ENCODE measurements at regions not wholly inside any gene's neighbourhood (a gene's known extent, or its start where the extent isn't known, plus 50 kb on each side); places are given as distances from the start of the nearest gene placed in this dataset.

DNA sequence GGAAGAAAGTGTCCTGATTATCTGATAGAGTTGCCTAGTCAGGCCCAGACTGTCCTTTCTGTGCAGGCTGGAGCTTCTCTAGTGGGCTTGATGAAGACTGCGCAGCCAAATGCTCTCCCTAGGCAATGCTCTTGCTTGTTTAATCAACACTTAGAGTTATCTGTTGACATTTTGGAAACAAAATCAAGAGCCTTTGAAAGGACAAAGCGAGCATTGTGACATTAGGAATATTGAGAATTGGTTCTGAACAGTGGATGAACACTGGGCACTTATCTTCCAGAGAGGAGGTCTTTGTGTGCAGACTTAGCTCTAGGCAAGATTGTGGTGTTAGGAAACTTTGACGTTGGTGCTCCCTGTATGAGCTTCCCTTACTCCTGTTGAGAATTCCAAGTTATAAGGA, 94.5 kb downstream of the DNTTIP2 start (continued):
- TF ChIP-seq, protein P1, sequence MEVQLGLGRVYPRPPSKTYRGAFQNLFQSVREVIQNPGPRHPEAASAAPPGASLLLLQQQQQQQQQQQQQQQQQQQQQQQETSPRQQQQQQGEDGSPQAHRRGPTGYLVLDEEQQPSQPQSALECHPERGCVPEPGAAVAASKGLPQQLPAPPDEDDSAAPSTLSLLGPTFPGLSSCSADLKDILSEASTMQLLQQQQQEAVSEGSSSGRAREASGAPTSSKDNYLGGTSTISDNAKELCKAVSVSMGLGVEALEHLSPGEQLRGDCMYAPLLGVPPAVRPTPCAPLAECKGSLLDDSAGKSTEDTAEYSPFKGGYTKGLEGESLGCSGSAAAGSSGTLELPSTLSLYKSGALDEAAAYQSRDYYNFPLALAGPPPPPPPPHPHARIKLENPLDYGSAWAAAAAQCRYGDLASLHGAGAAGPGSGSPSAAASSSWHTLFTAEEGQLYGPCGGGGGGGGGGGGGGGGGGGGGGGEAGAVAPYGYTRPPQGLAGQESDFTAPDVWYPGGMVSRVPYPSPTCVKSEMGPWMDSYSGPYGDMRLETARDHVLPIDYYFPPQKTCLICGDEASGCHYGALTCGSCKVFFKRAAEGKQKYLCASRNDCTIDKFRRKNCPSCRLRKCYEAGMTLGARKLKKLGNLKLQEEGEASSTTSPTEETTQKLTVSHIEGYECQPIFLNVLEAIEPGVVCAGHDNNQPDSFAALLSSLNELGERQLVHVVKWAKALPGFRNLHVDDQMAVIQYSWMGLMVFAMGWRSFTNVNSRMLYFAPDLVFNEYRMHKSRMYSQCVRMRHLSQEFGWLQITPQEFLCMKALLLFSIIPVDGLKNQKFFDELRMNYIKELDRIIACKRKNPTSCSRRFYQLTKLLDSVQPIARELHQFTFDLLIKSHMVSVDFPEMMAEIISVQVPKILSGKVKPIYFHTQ (CRISPR knock-in tag; IDR thresholded peaks at IDR 0.05), result no peak

DNA sequence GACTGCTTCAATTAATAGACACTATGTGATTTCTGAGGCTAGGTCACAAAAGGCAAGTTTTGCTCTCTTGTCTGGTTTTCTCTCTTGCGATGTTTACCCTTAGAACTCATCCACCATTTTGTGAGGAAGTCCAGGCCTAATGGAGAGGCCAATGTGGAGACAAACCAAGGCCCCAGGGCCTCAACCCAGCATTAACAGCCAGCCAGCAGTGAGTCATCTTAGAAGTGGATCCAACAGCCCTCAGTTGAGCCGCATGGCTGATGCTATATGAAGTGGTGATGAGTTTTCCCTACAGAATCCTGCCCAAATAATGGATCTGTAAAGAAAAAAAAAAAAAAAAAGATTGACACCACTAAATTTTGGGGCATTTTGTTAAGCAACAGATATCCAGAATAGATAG, 95.1 kb downstream of the DNTTIP2 start:
- Mint-ChIP-seq H3K4me3 (no peak overlapping the region), H3K36me3 (peaks cover under 1% of the 10 kb centered on the region; the same call in 1 of the 2 replicates), H3K27ac (no peak overlapping the region), H3K9me3 (peaks cover 19% of the 10 kb centered on the region), H3K27me3 (ENCODE audit: low read depth) (no peaks in the 10 kb centered on the region), H3K4me1 (peaks cover 14% of the 10 kb centered on the region)
- TF ChIP-seq GTF2I (CRISPR knock-in tag; conservative IDR thresholded peaks at IDR 0.05), result no peak
- TF ChIP-seq ZBTB21 (CRISPR knock-in tag; IDR thresholded peaks at IDR 0.05; ENCODE audit: borderline replicate concordance), result no peak
- TF ChIP-seq, protein P2, sequence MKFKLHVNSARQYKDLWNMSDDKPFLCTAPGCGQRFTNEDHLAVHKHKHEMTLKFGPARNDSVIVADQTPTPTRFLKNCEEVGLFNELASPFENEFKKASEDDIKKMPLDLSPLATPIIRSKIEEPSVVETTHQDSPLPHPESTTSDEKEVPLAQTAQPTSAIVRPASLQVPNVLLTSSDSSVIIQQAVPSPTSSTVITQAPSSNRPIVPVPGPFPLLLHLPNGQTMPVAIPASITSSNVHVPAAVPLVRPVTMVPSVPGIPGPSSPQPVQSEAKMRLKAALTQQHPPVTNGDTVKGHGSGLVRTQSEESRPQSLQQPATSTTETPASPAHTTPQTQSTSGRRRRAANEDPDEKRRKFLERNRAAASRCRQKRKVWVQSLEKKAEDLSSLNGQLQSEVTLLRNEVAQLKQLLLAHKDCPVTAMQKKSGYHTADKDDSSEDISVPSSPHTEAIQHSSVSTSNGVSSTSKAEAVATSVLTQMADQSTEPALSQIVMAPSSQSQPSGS (CRISPR knock-in tag; IDR thresholded peaks at IDR 0.05; ENCODE audit: borderline replicate concordance, low read depth), result no peak
- TF ChIP-seq ESRRA (CRISPR knock-in tag; IDR thresholded peaks at IDR 0.05; ENCODE audit: borderline replicate concordance), result no peak
- TF ChIP-seq CREB1 (CRISPR knock-in tag; IDR thresholded peaks at IDR 0.05), result no peak
- TF ChIP-seq RELA (CRISPR knock-in tag; IDR thresholded peaks at IDR 0.05; ENCODE audit: borderline replicate concordance), result no peak
- no peak for TF ChIP-seq TP53 (CRISPR knock-in tag; IDR thresholded peaks at IDR 0.05)
- TF ChIP-seq JAZF1 (CRISPR knock-in tag; IDR thresholded peaks at IDR 0.05), result no peak
- TF ChIP-seq RORB (CRISPR knock-in tag; IDR thresholded peaks at IDR 0.05), result no peak
- no peak for TF ChIP-seq OVOL2 (CRISPR knock-in tag; IDR thresholded peaks at IDR 0.05; ENCODE audit: borderline replicate concordance)
- TF ChIP-seq, protein P3, sequence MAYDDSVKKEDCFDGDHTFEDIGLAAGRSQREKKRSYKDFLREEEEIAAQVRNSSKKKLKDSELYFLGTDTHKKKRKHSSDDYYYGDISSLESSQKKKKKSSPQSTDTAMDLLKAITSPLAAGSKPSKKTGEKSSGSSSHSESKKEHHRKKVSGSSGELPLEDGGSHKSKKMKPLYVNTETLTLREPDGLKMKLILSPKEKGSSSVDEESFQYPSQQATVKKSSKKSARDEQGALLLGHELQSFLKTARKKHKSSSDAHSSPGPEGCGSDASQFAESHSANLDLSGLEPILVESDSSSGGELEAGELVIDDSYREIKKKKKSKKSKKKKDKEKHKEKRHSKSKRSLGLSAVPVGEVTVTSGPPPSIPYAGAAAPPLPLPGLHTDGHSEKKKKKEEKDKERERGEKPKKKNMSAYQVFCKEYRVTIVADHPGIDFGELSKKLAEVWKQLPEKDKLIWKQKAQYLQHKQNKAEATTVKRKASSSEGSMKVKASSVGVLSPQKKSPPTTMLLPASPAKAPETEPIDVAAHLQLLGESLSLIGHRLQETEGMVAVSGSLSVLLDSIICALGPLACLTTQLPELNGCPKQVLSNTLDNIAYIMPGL (CRISPR knock-in tag; IDR thresholded peaks at IDR 0.05), result no peak
- TF ChIP-seq NR1H2 (CRISPR knock-in tag; IDR thresholded peaks at IDR 0.05), result no peak
- ChIA-PET CTCF (no interaction called here), POLR2A (no interaction called here)
- no peak for ATAC-seq
- no peak for DNase-seq (ENCODE audit: low spot score)

DNA sequence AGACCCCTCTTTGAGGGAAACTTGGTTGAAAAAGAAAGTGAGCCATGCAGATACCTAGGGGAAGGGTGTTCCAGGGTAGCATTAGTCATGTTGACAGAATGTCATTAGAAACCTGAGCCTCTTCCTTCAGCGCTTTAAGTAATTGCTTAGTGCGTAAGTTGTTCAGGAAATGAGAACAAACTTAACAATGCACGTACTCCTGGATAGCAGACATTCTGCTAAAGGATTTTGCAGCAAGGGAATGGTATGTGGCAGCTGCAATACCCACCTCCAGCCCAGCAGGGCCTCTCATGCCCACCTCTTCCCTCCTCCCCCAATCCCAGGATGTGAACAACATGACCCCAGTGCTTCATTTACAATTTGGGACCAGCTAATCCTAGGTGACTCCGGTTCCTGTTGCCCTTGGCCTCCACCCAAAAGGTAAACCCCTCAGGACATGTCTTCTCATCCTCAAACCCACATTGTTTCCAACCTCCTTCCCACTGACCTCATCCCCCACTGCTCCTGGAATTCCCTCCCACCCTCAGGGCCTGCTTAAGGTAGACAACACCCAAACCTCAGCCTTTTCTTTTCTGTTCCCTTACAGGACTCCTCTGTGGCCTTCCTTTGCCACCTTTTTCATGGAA, 98.0 kb upstream of the BCAR3 start:
- Mint-ChIP-seq H3K9me3 (peaks cover 7% of the 10 kb centered on the region), H3K27me3 (ENCODE audit: low read depth) (no peaks in the 10 kb centered on the region), H3K27ac (peak overlapping the region; percentile 46), H3K4me1 (peaks cover 18% of the 10 kb centered on the region), H3K4me3 (no peak overlapping the region), H3K36me3 (no peaks in the 10 kb centered on the region)
- DNase-seq (ENCODE audit: low spot score), result no peak
- ChIA-PET POLR2A (no interaction called here), CTCF (interaction anchor here (1.2 kb wide), 1 partner anchor 34 kb away, joined by 3 read pairs; no protein-coding TSS in a partner anchor)
- ATAC-seq, result peak; percentile 77
- TF ChIP-seq, protein P4, sequence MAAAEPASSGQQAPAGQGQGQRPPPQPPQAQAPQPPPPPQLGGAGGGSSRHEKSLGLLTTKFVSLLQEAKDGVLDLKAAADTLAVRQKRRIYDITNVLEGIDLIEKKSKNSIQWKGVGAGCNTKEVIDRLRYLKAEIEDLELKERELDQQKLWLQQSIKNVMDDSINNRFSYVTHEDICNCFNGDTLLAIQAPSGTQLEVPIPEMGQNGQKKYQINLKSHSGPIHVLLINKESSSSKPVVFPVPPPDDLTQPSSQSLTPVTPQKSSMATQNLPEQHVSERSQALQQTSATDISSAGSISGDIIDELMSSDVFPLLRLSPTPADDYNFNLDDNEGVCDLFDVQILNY (CRISPR knock-in tag; IDR thresholded peaks at IDR 0.05), result no peak
- no peak for TF ChIP-seq RELA (CRISPR knock-in tag; IDR thresholded peaks at IDR 0.05; ENCODE audit: borderline replicate concordance)
- TF ChIP-seq, protein P5, sequence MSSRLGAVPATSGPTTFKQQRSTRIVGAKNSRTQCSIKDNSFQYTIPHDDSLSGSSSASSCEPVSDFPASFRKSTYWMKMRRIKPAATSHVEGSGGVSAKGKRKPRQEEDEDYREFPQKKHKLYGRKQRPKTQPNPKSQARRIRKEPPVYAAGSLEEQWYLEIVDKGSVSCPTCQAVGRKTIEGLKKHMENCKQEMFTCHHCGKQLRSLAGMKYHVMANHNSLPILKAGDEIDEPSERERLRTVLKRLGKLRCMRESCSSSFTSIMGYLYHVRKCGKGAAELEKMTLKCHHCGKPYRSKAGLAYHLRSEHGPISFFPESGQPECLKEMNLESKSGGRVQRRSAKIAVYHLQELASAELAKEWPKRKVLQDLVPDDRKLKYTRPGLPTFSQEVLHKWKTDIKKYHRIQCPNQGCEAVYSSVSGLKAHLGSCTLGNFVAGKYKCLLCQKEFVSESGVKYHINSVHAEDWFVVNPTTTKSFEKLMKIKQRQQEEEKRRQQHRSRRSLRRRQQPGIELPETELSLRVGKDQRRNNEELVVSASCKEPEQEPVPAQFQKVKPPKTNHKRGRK (CRISPR knock-in tag; IDR thresholded peaks at IDR 0.05; ENCODE audit: borderline replicate concordance), result no peak
- TF ChIP-seq NR3C1 (CRISPR knock-in tag; conservative IDR thresholded peaks at IDR 0.05; ENCODE audit: low read depth), result no peak
- TF ChIP-seq, protein P6, sequence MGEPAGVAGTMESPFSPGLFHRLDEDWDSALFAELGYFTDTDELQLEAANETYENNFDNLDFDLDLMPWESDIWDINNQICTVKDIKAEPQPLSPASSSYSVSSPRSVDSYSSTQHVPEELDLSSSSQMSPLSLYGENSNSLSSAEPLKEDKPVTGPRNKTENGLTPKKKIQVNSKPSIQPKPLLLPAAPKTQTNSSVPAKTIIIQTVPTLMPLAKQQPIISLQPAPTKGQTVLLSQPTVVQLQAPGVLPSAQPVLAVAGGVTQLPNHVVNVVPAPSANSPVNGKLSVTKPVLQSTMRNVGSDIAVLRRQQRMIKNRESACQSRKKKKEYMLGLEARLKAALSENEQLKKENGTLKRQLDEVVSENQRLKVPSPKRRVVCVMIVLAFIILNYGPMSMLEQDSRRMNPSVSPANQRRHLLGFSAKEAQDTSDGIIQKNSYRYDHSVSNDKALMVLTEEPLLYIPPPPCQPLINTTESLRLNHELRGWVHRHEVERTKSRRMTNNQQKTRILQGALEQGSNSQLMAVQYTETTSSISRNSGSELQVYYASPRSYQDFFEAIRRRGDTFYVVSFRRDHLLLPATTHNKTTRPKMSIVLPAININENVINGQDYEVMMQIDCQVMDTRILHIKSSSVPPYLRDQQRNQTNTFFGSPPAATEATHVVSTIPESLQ (CRISPR knock-in tag; IDR thresholded peaks at IDR 0.05), result no peak
- TF ChIP-seq TEAD1 (CRISPR knock-in tag; IDR thresholded peaks at IDR 0.05), result no peak
- TF ChIP-seq, protein P7, sequence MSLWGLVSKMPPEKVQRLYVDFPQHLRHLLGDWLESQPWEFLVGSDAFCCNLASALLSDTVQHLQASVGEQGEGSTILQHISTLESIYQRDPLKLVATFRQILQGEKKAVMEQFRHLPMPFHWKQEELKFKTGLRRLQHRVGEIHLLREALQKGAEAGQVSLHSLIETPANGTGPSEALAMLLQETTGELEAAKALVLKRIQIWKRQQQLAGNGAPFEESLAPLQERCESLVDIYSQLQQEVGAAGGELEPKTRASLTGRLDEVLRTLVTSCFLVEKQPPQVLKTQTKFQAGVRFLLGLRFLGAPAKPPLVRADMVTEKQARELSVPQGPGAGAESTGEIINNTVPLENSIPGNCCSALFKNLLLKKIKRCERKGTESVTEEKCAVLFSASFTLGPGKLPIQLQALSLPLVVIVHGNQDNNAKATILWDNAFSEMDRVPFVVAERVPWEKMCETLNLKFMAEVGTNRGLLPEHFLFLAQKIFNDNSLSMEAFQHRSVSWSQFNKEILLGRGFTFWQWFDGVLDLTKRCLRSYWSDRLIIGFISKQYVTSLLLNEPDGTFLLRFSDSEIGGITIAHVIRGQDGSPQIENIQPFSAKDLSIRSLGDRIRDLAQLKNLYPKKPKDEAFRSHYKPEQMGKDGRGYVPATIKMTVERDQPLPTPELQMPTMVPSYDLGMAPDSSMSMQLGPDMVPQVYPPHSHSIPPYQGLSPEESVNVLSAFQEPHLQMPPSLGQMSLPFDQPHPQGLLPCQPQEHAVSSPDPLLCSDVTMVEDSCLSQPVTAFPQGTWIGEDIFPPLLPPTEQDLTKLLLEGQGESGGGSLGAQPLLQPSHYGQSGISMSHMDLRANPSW (CRISPR knock-in tag; conservative IDR thresholded peaks at IDR 0.05; ENCODE audit: low read depth), result no peak

Measured in WTC11 (cell line).